GM12873 (cell line): ENCODE measurements at regions not wholly inside any gene's neighbourhood (a gene's known extent, or its start where the extent isn't known, plus 50 kb on each side); places are given as distances from the start of the nearest gene placed in this dataset.

ENCODE experiments used
- TF ChIP-seq, protein P1 (sequence below): IDR thresholded peaks from 2 replicates; pipeline ENCODE4 v1.5.1; 2012; ENCODE audit warnings: low read depth, mild to moderate bottlenecking, moderate library complexity, low read length, control low read depth; ENCODE audit not compliant: insufficient read depth; ENCODE audit errors: missing control alignments

GRCh38 chr12:115222220-115222619 lies 538.2 kb upstream of the TBX3 start:
- TF ChIP-seq, protein P1, sequence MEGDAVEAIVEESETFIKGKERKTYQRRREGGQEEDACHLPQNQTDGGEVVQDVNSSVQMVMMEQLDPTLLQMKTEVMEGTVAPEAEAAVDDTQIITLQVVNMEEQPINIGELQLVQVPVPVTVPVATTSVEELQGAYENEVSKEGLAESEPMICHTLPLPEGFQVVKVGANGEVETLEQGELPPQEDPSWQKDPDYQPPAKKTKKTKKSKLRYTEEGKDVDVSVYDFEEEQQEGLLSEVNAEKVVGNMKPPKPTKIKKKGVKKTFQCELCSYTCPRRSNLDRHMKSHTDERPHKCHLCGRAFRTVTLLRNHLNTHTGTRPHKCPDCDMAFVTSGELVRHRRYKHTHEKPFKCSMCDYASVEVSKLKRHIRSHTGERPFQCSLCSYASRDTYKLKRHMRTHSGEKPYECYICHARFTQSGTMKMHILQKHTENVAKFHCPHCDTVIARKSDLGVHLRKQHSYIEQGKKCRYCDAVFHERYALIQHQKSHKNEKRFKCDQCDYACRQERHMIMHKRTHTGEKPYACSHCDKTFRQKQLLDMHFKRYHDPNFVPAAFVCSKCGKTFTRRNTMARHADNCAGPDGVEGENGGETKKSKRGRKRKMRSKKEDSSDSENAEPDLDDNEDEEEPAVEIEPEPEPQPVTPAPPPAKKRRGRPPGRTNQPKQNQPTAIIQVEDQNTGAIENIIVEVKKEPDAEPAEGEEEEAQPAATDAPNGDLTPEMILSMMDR, result no peak

GRCh38 chr12:115216301-115216700 lies 532.3 kb upstream of the TBX3 start:
- TF ChIP-seq, protein P1, result no peak

DNA sequence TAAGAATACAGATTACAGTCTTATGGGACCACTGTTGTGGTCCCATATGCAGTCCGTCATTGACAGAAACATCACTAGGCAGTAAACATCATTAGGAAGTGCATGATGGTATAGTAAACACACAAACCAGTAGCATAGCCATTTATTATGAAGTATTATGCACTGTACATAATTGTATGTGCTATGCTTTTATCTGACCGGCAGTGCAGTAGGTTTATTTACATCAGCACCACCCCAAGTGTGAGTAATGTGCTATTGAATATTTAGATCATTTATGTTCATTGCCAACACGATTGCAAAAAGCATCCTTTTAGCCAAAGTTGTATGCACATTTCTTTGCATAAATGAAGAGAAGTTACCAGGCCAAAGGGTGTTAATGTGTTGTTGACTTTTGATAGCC lies 531.6 kb upstream of the TBX3 start:
- TF ChIP-seq, protein P1, result no peak

DNA sequence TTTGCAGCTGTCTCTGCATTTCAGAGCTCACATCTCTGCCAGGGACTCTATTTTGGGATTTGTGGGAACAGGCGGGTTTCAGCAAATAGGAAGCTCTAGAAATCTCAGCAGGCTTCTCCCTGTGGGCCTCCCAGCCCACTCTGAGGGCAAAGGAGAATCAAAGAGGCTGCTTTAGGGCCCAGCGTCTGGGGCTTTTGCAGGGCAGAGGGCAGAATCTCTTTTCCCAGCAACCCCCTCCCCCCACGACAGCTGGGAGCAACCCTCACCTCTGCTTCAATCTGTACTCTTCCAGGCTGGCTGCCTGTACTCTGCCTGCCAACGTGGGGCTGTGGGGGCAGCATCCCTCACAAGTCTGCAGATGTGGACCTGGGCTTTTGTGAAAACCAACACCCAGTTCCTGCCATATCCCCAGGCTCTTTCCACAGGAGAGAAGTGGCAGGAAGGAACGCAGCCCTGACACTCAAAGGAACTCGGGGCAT lies 529.6 kb upstream of the TBX3 start:
- TF ChIP-seq, protein P1, result no peak

GRCh38 chr12:115213118-115213517 lies 529.1 kb upstream of the TBX3 start:
- TF ChIP-seq, protein P1, result no peak

- TF ChIP-seq, protein P1, result no peak
Measured at GRCh38 chr12:115212356-115212755, 528.4 kb upstream of the TBX3 start.

DNA sequence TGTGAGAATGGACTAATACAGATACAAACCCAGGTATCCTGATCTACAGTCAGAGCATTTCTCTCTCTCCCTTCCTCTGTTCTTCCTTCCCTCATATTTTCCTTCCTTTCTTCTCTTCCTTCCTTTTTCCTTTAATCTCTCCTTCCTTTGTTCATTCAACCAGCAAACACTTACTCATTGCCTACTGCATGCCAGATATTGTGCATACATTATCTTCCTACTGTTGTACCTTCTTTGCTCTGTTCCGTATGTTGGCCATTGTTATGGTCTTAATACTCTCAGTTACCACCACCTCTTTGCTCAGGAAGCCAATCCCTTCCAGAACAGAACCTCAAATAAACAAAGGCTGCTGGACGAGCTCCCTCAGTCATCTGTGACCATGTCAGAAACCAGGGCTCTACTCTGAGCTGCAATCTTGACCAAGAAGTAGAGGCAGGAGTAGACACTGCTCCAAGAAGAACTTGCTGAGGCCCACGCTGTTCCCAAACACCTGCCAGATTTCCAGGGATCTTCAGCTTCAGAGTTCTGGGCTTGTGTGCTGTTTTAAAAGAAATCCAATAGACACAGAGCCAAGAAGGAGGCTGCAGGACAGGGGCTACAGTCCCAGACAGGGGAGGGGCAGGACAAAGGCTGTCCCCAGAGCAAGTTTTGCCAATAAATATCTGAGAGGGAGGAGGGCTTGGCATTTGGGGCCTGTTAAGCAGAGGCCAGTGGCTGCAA lies 526.7 kb upstream of the TBX3 start:
- TF ChIP-seq, protein P1, result no peak
